Right kidney (tissue), 1 donor: ENCODE measurements at regions not wholly inside any gene's neighbourhood (a gene's known extent, or its start where the extent isn't known, plus 50 kb on each side); places are given as distances from the start of the nearest gene placed in this dataset.

Source experiments
- DNase-seq: peaks from one replicate; pipeline ENCODE4 v3.0.0-alpha.2; 2016

DNA sequence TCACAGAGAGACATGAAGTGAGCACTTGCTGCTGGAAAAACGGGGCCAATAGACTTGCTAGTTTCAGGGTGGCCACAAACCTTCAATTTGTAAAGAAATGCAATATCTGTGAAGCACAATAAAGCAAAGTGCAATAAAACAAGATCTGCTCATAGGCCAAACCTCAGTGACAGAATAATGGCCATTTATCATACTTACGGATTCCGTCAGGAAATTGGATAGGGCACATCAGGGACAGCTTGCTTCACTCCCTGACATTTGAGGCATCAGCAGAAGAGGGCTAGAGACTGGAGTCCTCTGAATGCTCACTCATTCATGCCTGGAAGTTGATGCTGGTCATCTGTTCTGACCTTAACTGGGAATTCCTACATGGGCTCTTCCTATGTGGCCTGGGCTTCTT, 165.5 kb upstream of the OPRM1 start:
- DNase-seq, result no peak

GRCh38 chr6:153872946-153873345, 166.1 kb upstream of the OPRM1 start:
- DNase-seq, result no peak

- no peak for DNase-seq
Observed at GRCh38 chr6:153862927-153863326, 176.1 kb upstream of the OPRM1 start.

DNA sequence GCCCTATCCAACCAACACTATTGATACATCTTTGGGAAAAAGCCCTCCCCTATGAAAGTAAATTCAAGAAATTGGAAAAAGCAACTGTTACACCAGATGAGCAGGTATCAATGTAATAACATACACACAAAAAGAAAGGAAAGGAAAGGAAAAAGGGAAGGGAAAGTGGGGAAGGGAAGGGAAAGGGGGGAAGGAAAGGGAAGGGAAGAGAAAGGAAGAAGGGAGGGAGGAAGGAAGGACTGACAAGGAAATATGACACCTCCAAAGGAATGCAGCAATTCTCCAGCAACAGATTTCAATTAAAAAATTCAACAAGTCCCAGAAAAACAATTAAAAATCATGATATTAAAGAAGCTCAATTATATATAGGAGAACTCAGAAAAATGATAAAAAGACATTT, 176.9 kb upstream of the OPRM1 start:
- no peak for DNase-seq

- DNase-seq, result no peak
Observed at GRCh38 chr6:153858529-153858928, 180.5 kb upstream of the OPRM1 start.

GRCh38 chr6:153856929-153857376, 182.1 kb upstream of the OPRM1 start:
- DNase-seq, result no peak

DNA sequence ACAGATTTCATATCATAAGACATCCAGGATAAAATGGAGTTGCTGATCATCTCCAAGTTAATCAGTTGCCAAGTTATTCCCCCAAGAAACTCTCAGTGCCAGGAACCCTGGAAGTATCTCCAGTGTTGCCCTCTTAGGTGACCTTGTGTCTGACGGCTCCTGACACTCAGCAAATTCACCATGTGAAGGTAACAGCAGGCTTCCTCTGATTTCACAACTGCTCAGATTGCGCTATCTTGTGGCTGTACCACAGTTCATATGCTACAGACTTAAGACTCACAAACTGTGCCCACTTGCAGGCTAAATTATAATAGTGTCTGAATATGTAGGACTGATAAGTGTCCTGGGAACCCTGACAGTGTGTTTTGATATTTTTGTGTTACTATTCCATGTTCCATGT, 186.6 kb upstream of the OPRM1 start:
- DNase-seq, result no peak

- no peak for DNase-seq
Observed at GRCh38 chr6:153852034-153852433, 187.0 kb upstream of the OPRM1 start.

DNA sequence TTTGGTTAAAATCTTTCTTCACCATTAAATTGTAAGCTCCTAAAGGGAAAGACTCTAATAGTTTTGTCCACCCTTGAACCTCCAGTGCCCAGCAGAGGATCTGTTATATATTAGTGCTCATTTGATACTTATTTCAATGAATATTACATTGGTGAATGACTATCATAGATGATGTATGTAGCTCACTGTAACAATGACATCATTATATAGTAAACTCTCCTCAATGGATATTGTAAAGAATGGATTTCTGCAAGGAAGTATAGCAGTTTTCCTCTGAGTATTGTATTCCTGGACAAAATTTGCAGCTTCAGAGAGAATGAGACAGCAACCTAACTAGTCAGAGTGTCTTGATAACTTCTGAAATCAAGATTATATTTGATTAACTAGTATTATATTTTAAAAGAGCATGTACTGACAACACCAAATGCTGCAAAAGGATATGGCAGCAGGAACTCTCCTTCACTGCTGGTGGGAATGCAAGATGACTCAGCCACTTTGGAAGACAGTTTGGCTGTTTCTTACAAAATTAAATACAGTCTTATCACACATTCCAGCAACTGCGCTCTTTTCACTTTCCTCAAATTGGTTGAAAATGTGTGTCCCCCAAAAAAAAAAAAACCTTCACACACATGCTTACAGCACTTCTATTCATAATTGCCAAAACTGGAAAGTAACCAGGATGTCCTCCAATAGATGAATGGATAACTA, 189.8 kb upstream of the OPRM1 start:
- DNase-seq, result no peak

DNA sequence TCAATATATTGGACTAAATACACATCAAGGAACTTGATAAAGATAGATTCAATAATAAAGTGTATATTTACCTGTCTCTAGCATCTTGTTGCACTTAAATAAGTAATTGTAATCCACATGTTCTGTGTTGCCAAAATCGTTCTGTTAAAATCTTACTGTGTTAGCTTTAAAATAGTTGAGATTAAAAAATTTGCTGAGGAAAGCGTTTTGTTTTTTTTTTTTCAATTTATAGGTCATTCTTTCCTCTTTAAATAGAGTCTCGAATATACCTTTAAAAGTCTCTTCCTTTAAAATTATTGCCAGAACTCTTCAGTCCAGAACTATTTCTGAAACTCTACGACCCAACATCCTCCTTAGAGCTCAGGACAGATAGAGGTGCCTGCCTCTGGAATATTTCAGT, 195.6 kb upstream of the OPRM1 start:
- no peak for DNase-seq

- no peak for DNase-seq
Observed at GRCh38 chr6:153842491-153842890, 196.5 kb upstream of the OPRM1 start.

- DNase-seq, result no peak
Observed at GRCh38 chr6:153840039-153840850, 198.8 kb upstream of the OPRM1 start.

- DNase-seq, result no peak
Observed at GRCh38 chr6:153832543-153832942, 206.5 kb upstream of the OPRM1 start.

GRCh38 chr6:153831350-153832078, 207.5 kb upstream of the OPRM1 start:
- DNase-seq, result no peak

- no peak for DNase-seq
Observed at GRCh38 chr6:153817173-153817572, 221.9 kb upstream of the OPRM1 start.

DNA sequence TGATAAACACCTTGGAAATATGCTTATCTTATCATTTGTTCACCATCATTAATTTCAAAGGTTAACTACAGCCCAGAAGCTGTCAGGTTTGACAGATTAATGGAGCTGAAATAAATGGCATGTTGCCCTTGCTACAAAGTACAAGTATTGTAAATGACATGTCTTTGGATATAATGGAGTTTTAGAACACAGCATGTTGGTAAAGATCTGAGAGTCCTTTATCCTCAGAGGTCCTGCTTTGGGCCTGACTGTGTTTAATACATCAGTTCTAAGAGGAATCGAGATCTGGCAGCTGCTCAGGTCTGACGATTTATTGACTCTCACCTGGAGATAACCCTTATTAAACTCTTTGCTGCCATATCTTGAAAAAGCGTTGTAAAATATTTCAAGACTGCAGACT, 222.7 kb upstream of the OPRM1 start:
- no peak for DNase-seq

GRCh38 chr6:153814136-153814535, 224.9 kb upstream of the OPRM1 start:
- DNase-seq, result no peak

DNA sequence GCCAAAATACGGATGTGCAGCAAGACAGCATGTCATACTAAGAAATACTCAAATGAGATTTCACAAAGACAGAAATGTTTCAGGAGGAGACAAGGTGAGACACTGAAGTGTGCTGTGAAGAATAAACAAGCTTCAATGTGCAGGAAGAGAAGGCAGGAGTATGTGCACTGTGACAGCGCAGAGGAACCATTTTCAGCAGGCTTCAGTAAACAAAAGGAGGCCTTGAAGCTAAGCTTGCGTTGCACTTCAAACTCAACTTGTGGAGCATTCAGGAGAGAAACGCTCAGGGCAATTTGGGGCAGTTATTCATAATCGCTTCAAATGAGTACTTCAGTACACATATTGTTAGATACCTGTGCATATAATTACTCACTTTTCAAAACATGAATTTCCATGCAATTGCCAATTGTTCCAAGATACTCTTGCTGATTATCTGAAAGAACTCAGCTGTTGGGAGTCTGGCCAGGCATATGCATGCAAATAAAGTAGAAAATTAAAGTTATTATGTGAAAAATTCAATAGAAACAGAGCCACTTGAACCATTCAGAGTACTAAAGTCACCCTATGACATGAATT, 234.2 kb upstream of the OPRM1 start:
- no peak for DNase-seq

GRCh38 chr6:153801917-153802316, 237.1 kb upstream of the OPRM1 start:
- DNase-seq, result no peak

- DNase-seq, result no peak
Observed at GRCh38 chr6:153800580-153801188, 238.4 kb upstream of the OPRM1 start.

DNA sequence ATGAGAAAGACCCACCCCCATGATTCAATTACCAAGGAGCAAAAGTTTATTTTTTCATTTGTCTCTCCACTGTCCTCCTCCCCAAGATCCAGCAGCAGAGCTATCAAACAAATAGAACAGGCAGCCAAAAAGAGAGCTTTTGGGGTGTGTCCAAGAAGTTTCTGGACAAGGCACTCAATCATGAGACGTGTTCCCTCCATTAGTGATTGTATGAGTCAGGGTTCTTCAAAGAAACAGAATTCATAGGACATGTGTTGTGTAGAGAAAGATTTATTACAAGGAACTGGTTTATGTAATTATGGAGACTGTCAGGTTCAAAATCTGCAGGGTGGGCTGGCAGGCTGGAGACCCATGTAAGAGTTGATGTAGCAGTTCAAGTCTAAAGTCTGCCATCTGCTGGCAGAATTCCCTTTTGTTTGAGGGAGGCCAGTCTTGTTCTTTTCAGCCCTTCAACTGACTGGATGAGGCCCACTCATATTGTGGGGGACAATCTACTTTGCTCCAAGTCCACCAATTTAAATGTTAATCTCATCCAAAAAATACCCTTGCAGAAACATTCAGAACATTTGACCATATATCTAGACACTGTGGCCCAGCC, 248.1 kb upstream of the OPRM1 start:
- DNase-seq, result no peak

DNA sequence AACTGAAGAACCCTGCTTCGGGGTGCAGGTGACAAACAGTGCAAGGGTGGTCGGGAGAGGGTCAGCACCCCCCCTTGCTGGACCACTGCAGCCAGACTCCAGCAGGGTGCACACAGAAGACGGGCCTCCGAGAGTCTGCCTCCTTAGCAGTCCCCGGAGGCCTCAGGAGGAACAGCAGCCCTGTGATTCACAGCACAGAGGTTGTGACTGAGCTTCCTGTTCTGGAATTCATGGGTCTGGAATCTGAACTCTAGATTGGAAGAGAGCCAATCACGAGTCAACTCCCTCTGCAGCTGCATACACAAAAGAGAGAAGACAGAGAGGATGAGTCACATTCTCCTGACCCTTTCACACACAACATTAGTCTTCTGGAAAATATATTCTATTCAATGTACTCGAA, 249.0 kb upstream of the OPRM1 start:
- DNase-seq, result no peak
